IMR-90 (cell line): ENCODE measurements at regions not wholly inside any gene's neighbourhood (a gene's known extent, or its start where the extent isn't known, plus 50 kb on each side); places are given as distances from the start of the nearest gene placed in this dataset.
A peak's percentile ranks its signal among the peaks of the same experiment; 100 is the strongest.

Experiments used
- ATAC-seq: fragments of 200-7000 bp; cut with Tn5 transposase; 2 replicates; pipeline ENCODE4 v1.9.1; 2020; ENCODE audit warnings: low read depth, mild to moderate bottlenecking, moderate library complexity
- BruUV-seq: library from RNA; stranded (reverse); fragments of 400-500 nt; replicated peaks from 2 replicates; lab custom pipeline; 2021; lab: Mats Ljungman, UMichigan
- CTCF ChIA-PET: fragments of 300-600 bp; formaldehyde crosslinking; extraction: SDS; loops from one replicate; lab custom pipeline; 2021; ENCODE audit warnings: antibody characterized with exemption; lab: Yijun Ruan, JAX
- POLR2A ChIA-PET: fragments of 300-600 bp; sonication (Branson Sonifier 250); formaldehyde crosslinking; loops from one replicate; lab custom pipeline; 2022; ENCODE audit warnings: antibody characterized with exemption; ENCODE audit not compliant: unreplicated experiment; lab: Charles Lee
- DNase-seq: peaks from one replicate; pipeline ENCODE4 v3.0.0; 2013
- H2AFZ ChIP-seq: replicated peaks from 2 replicates; pipeline ENCODE3; 2013; ENCODE audit warnings: low read length, mild to moderate bottlenecking; ENCODE audit not compliant: poor library complexity
- H2AK5ac ChIP-seq: 2 replicates; pipeline ENCODE4 v1.6.1; 2013; ENCODE audit warnings: low read depth, low read length, inconsistent platforms
- H2AK9ac ChIP-seq: replicated peaks from 2 replicates; pipeline ENCODE3; 2013; ENCODE audit warnings: mild to moderate bottlenecking, low read depth, low read length, moderate library complexity; ENCODE audit not compliant: poor library complexity
- H2BK120ac ChIP-seq: 2 replicates; pipeline ENCODE4 v1.6.1; 2013; ENCODE audit warnings: low read depth, low read length, inconsistent platforms
- H2BK15ac ChIP-seq: 3 replicates; pipeline ENCODE4 v1.6.1; 2013; ENCODE audit warnings: low read depth, low read length, inconsistent platforms
- H2BK20ac ChIP-seq: 2 replicates; pipeline ENCODE4 v1.6.1; 2013; ENCODE audit warnings: low read depth, mild to moderate bottlenecking, inconsistent platforms, low read length, moderate library complexity
- H2BK5ac ChIP-seq: 2 replicates; pipeline ENCODE4 v1.6.1; 2013; ENCODE audit warnings: mild to moderate bottlenecking, low read depth, low read length, inconsistent platforms; ENCODE audit not compliant: poor library complexity, severe bottlenecking
- H3K14ac ChIP-seq: replicated peaks from 2 replicates; pipeline ENCODE4 v1.6.1; 2013; ENCODE audit warnings: low read depth, low read length, inconsistent platforms
- H3K18ac ChIP-seq: 2 replicates; pipeline ENCODE4 v1.6.1; 2013; ENCODE audit warnings: low read depth, low read length, control low read depth
- H3K23ac ChIP-seq: 2 replicates; pipeline ENCODE4 v1.6.1; 2013; ENCODE audit warnings: low read depth, low read length, inconsistent platforms
- H3K27ac ChIP-seq: 2 replicates; pipeline ENCODE4 v1.5.1; 2013; ENCODE audit warnings: mild to moderate bottlenecking, control low read depth, low read length; ENCODE audit not compliant: insufficient read depth
- H3K27me3 ChIP-seq: 2 replicates; pipeline ENCODE4 v1.6.1; 2013; ENCODE audit warnings: low read length; ENCODE audit not compliant: control insufficient read depth, insufficient read depth
- H3K36me3 ChIP-seq: 2 replicates; pipeline ENCODE4 v1.6.1; 2013; ENCODE audit warnings: low read length, mixed read lengths; ENCODE audit not compliant: control insufficient read depth, insufficient read depth
- H3K4ac ChIP-seq: 2 replicates; pipeline ENCODE4 v1.6.1; 2013; ENCODE audit warnings: low read depth, low read length, inconsistent platforms
- H3K4me1 ChIP-seq: 2 replicates; pipeline ENCODE4 v1.6.1; 2013; ENCODE audit warnings: low read length, mixed read lengths; ENCODE audit not compliant: control insufficient read depth, insufficient read depth
- H3K4me2 ChIP-seq: 2 replicates; pipeline ENCODE4 v1.6.1; 2013; ENCODE audit warnings: low read depth, mild to moderate bottlenecking, control low read depth, low read length, moderate library complexity
- H3K4me3 ChIP-seq: 2 replicates; pipeline ENCODE4 v1.5.1; 2013; ENCODE audit warnings: low read depth, mild to moderate bottlenecking, control low read depth, low read length, moderate library complexity; ENCODE audit not compliant: insufficient read depth
- H3K56ac ChIP-seq: 2 replicates; pipeline ENCODE4 v1.6.1; 2013; ENCODE audit warnings: low read length, inconsistent platforms; ENCODE audit not compliant: insufficient read depth; ENCODE audit errors: extremely low read depth
- H3K79me1 ChIP-seq, 2 experiments: 2 replicates each; pipeline ENCODE4 v1.6.1; 2013; ENCODE audit warnings: low read length in 2 of 2, inconsistent platforms in 1 of 2, low read depth in 1 of 2
- H3K9ac ChIP-seq: 2 replicates; pipeline ENCODE4 v1.6.1; 2013; ENCODE audit warnings: low read depth, low read length, control low read depth
- H3K9me1 ChIP-seq: 2 replicates; pipeline ENCODE4 v1.6.1; 2013; ENCODE audit warnings: low read length, inconsistent platforms; ENCODE audit not compliant: insufficient read depth
- H3K9me3 ChIP-seq: 2 replicates; pipeline ENCODE4 v1.6.1; 2013; ENCODE audit warnings: low read length; ENCODE audit not compliant: control insufficient read depth, insufficient read depth
- H4K20me1 ChIP-seq: 2 replicates; pipeline ENCODE4 v1.6.1; 2013; ENCODE audit warnings: low read length, inconsistent platforms; ENCODE audit not compliant: insufficient read depth
- H4K5ac ChIP-seq: 2 replicates; pipeline ENCODE4 v1.6.1; 2013; ENCODE audit warnings: mild to moderate bottlenecking, low read depth, low read length, control low read depth
- H4K8ac ChIP-seq, 2 experiments: 2 replicates each; pipeline ENCODE4 v1.6.1; 2013; ENCODE audit warnings: low read depth in 2 of 2, low read length in 2 of 2, control low read depth in 1 of 2, inconsistent platforms in 1 of 2
- H4K91ac ChIP-seq: 2 replicates; pipeline ENCODE4 v1.6.1; 2013; ENCODE audit warnings: low read depth, low read length, inconsistent platforms; ENCODE audit not compliant: insufficient read depth
- BHLHE40 ChIP-seq: fragments of 150-350 bp; IDR thresholded peaks from 2 replicates; pipeline ENCODE4 v1.6.1; 2016; ENCODE audit warnings: mild to moderate bottlenecking, low read depth, low read length
- CEBPB ChIP-seq: IDR thresholded peaks from 2 replicates; pipeline ENCODE4 v1.6.1; 2012; ENCODE audit warnings: low read depth, low read length, improper control_type of control experiment
- CHD1 ChIP-seq: IDR thresholded peaks from 2 replicates; pipeline ENCODE4 v1.6.1; 2012; ENCODE audit warnings: low read depth, low read length, improper control_type of control experiment
- CTCF ChIP-seq: conservative IDR thresholded peaks from 2 replicates; pipeline ENCODE4 v1.5.1; 2012; ENCODE audit warnings: mild to moderate bottlenecking, low read depth, low read length, improper control_type of control experiment
- ELK1 ChIP-seq: fragments of 150-350 bp; IDR thresholded peaks from 2 replicates; pipeline ENCODE4 v1.6.1; 2016; ENCODE audit warnings: low read depth, mild to moderate bottlenecking, low read length, moderate library complexity, borderline replicate concordance
- FOS ChIP-seq: fragments of 150-350 bp; IDR thresholded peaks from 2 replicates; pipeline ENCODE4 v1.6.1; 2016; ENCODE audit warnings: low read depth, low read length
- MAFK ChIP-seq: IDR thresholded peaks from 2 replicates; pipeline ENCODE4 v1.6.1; 2012; ENCODE audit warnings: low read depth, low read length, improper control_type of control experiment
- MAZ ChIP-seq: IDR thresholded peaks from 2 replicates; pipeline ENCODE4 v1.6.1; 2012; ENCODE audit warnings: low read depth, mild to moderate bottlenecking, low read length, improper control_type of control experiment, moderate library complexity, borderline replicate concordance
- MXI1 ChIP-seq: IDR thresholded peaks from 2 replicates; pipeline ENCODE4 v1.6.1; 2012; ENCODE audit warnings: low read depth, mild to moderate bottlenecking, low read length, moderate library complexity, borderline replicate concordance
- NFE2L2 ChIP-seq: fragments of 150-350 bp; IDR thresholded peaks from 2 replicates; pipeline ENCODE4 v1.6.1; 2016; ENCODE audit warnings: low read depth, mild to moderate bottlenecking, low read length
- POLR2A ChIP-seq: IDR thresholded peaks from 2 replicates; pipeline ENCODE4 v1.6.1; 2012; ENCODE audit warnings: mild to moderate bottlenecking, low read depth, low read length
- RAD21 ChIP-seq: IDR thresholded peaks from 2 replicates; pipeline ENCODE4 v1.6.1; 2012; ENCODE audit warnings: low read length, improper control_type of control experiment
- RCOR1 ChIP-seq: IDR thresholded peaks from 2 replicates; pipeline ENCODE4 v1.6.1; 2012; ENCODE audit warnings: mild to moderate bottlenecking, low read length, improper control_type of control experiment; ENCODE audit not compliant: insufficient replicate concordance
- RFX5 ChIP-seq: IDR thresholded peaks from 2 replicates; pipeline ENCODE4 v1.8.0; 2012; ENCODE audit warnings: low read depth, mild to moderate bottlenecking, low read length, moderate library complexity
- SMC3 ChIP-seq: fragments of 150-350 bp; IDR thresholded peaks from 2 replicates; pipeline ENCODE4 v1.6.1; 2016; ENCODE audit warnings: low read depth, mild to moderate bottlenecking, antibody characterized with exemption, low read length, moderate library complexity
- USF2 ChIP-seq: fragments of 150-350 bp; IDR thresholded peaks from 2 replicates; pipeline ENCODE4 v1.6.1; 2017; ENCODE audit warnings: mild to moderate bottlenecking, antibody characterized with exemption, low read length, low read depth
- WGBS, 2 experiments: methylation state at CpG; one replicate each; pipeline versions ENCODE4 v1.1.5 to v1.1.7; 2013; ENCODE audit warnings: missing lambda C conversion rate in 2 of 2; ENCODE audit not compliant: insufficient read length in 1 of 2; ENCODE audit errors: extremely low coverage in 2 of 2; 5-methylcytosine and 5-hydroxymethylcytosine counted together
- dilution Hi-C: fragments of 300-500 bp; cut with HindIII; formaldehyde crosslinking; loops from one replicate; pipeline ENCODE4 v1.14.3; 2018; ENCODE audit warnings: low sequenced_read_pairs; ENCODE audit not compliant: unreplicated experiment
- in situ Hi-C: fragments of 300-500 bp; cut with MboI; formaldehyde crosslinking; loops from 3 replicates; pipeline ENCODE4 v1.14.3; 2019; ENCODE audit warnings: low sequenced_read_pairs, inconsistent platforms, mixed read lengths
- intact Hi-C: fragments of 100-400 bp; cut with micrococcal nuclease; formaldehyde crosslinking; loops from 2 replicates; pipeline ENCODE4 v1.10.0; 2022

- H3K36me3 ChIP-seq = no peaks in the 10 kb centered on the region
- ChIA-PET CTCF (no interaction called here), POLR2A (no interaction called here)
- H2BK20ac ChIP-seq = no peak overlapping the region
- H3K4ac ChIP-seq = no peak overlapping the region
- no peaks in the 10 kb centered on the region for H3K79me1 ChIP-seq
- TF ChIP-seq RAD21 (no peak), SMC3 (no peak), RFX5 (no peak), USF2 (no peak), POLR2A (no peak), CEBPB (no peak), NFE2L2 (no peak), MAZ (no peak), RCOR1 (no peak), CTCF (no peak), MAFK (no peak), BHLHE40 (no peak), MXI1 (no peak), FOS (no peak), CHD1 (no peak), ELK1 (no peak)
- no peak overlapping the region for H2AFZ ChIP-seq
- dilution Hi-C loops = no loop called here
- H3K4me1 ChIP-seq = peaks cover 4% of the 10 kb centered on the region
- H4K8ac ChIP-seq = no peak overlapping the region
- intact Hi-C loops = no loop called here
- no peak overlapping the region for H4K91ac ChIP-seq
- H3K27me3 ChIP-seq = peaks cover 9% of the 10 kb centered on the region
- no peak overlapping the region for H3K18ac ChIP-seq
- no peak overlapping the region for H2BK5ac ChIP-seq
- H4K20me1 ChIP-seq = no peaks in the 10 kb centered on the region
- H3K27ac ChIP-seq = no peak overlapping the region
- H4K5ac ChIP-seq = no peak overlapping the region
- H3K14ac ChIP-seq = no peak overlapping the region
- BruUV-seq = no TSS peak
- H3K9me1 ChIP-seq = no peaks in the 10 kb centered on the region
- H3K4me3 ChIP-seq = no peak overlapping the region
- no peak overlapping the region for H2AK9ac ChIP-seq
- H3K56ac ChIP-seq = no peak overlapping the region
- H3K4me2 ChIP-seq = no peak overlapping the region
- H3K9ac ChIP-seq = no peak overlapping the region
- no peaks in the 10 kb centered on the region for H3K9me3 ChIP-seq
- no peak overlapping the region for H2AK5ac ChIP-seq
- in situ Hi-C loops = no loop called here
- WGBS, 2 experiments = 100% methylated on average over 1 of the region's 4 CpGs; no CpG with 5 or more reads in 1 of the 2 experiments
- DNase-seq (peak; percentile 47), ATAC-seq (peak; percentile 75)
- H2BK120ac ChIP-seq = no peak overlapping the region
- no peak overlapping the region for H2BK15ac ChIP-seq
- H3K23ac ChIP-seq = no peak overlapping the region
Measured at GRCh38 chr9:3662671-3663070, 136.9 kb upstream of the RFX3 start.
